Sigmoid colon (tissue), 4 donors: ENCODE measurements at regions not wholly inside any gene's neighbourhood (a gene's known extent, or its start where the extent isn't known, plus 50 kb on each side); places are given as distances from the start of the nearest gene placed in this dataset.

Experiments
- EP300 ChIP-seq, 4 donors: sonication (generic); formaldehyde crosslinking; IDR thresholded peaks; one replicate each; pipeline ENCODE4 v1.6.1; 2017; ENCODE audit warnings: antibody characterized with exemption in 4 of 4
- POLR2A ChIP-seq, 2 donors: fragments of 450-650 bp; IDR thresholded peaks; one replicate each; pipeline ENCODE4 v1.6.1; 2016; ENCODE audit warnings: antibody characterized with exemption in 2 of 2, mild to moderate bottlenecking in 2 of 2, moderate library complexity in 2 of 2
- POLR2AphosphoS5 ChIP-seq, 4 donors: sonication (generic); formaldehyde crosslinking; IDR thresholded peaks; one replicate each; pipeline ENCODE4 v1.6.1; 2017; ENCODE audit warnings: antibody characterized with exemption in 4 of 4
- TF ChIP-seq, protein P1 (sequence below), 4 experiments: fragments of 450-650 bp in 3 of 4; fragments of 200-600 bp in 1 of 4; IDR thresholded peaks; one replicate each; pipeline ENCODE4 v1.5.1; 2016 to 2019; ENCODE audit warnings: antibody characterized with exemption in 4 of 4, mild to moderate bottlenecking in 3 of 4, moderate library complexity in 2 of 4

DNA sequence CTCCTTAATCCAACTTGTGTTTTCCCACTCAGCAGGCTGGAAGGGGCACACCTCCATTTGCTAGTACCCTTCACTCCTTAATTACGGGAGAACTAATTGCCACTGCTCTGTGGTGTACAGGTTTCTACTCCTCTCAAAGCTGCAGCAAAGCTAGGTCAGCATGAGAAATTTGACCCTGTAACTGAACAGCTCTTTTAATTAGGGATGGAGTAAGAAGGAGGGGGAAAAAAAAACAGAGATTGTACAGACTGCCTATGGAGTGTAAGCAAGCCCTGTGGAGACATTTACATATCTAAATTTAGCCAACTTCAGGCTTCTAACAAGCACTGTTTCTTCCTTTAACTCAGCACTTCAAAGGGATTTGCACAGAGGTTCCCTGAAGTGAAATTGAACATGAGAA lies 629.7 kb upstream of the SETBP1 start:
- TF ChIP-seq POLR2A (IDR thresholded peaks at IDR 0.05) (no peak), EP300 (IDR thresholded peaks at IDR 0.05) (no peak), POLR2AphosphoS5 (IDR thresholded peaks at IDR 0.05) (no peak)
- TF ChIP-seq, protein P1, sequence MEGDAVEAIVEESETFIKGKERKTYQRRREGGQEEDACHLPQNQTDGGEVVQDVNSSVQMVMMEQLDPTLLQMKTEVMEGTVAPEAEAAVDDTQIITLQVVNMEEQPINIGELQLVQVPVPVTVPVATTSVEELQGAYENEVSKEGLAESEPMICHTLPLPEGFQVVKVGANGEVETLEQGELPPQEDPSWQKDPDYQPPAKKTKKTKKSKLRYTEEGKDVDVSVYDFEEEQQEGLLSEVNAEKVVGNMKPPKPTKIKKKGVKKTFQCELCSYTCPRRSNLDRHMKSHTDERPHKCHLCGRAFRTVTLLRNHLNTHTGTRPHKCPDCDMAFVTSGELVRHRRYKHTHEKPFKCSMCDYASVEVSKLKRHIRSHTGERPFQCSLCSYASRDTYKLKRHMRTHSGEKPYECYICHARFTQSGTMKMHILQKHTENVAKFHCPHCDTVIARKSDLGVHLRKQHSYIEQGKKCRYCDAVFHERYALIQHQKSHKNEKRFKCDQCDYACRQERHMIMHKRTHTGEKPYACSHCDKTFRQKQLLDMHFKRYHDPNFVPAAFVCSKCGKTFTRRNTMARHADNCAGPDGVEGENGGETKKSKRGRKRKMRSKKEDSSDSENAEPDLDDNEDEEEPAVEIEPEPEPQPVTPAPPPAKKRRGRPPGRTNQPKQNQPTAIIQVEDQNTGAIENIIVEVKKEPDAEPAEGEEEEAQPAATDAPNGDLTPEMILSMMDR (IDR thresholded peaks at IDR 0.05): no peak
